IPS DF 4.7 (cell line): ENCODE measurements at regions not wholly inside any gene's neighbourhood (a gene's known extent, or its start where the extent isn't known, plus 50 kb on each side); places are given as distances from the start of the nearest gene placed in this dataset.

Experiments used
- DNase-seq: peaks from one replicate; pipeline ENCODE4 v3.0.0-alpha.2; 2013; ENCODE audit warnings: low spot score; ENCODE audit errors: extremely low read depth

GRCh38 chr13:99911965-99912566, 59.5 kb downstream of the ZIC5 start:
- DNase-seq, result no peak

GRCh38 chr13:99911069-99911964, 60.2 kb downstream of the ZIC5 start:
- no peak for DNase-seq

- no peak for DNase-seq
Observed at GRCh38 chr13:99909836-99910619, 61.5 kb downstream of the ZIC5 start.

- DNase-seq, result no peak
Observed at GRCh38 chr13:99909097-99909835, 62.3 kb downstream of the ZIC5 start.

- no peak for DNase-seq
Observed at GRCh38 chr13:99908140-99908803, 63.3 kb downstream of the ZIC5 start.

DNA sequence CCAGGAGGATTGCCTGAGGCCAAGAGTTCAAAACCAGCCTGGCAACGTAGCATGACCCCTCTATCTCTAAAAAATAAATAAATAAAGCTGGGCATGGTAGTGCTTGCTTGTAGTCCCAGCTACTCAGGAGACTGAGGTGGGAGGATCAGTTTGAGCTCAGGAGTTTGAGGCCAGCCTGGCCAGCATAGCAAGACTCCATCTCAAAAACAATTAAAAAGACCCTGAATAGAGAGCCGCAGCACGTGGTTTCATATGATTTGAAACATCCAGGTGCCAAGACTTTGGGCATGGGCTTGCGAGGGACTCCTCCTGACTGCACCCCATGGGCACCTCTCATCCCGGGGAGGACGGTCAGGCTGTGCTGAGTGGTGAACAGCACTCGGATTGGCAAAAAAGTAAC, 63.9 kb downstream of the ZIC5 start:
- DNase-seq, result no peak

- DNase-seq, result no peak
Observed at GRCh38 chr13:99907038-99907437, 64.5 kb downstream of the ZIC5 start.

DNA sequence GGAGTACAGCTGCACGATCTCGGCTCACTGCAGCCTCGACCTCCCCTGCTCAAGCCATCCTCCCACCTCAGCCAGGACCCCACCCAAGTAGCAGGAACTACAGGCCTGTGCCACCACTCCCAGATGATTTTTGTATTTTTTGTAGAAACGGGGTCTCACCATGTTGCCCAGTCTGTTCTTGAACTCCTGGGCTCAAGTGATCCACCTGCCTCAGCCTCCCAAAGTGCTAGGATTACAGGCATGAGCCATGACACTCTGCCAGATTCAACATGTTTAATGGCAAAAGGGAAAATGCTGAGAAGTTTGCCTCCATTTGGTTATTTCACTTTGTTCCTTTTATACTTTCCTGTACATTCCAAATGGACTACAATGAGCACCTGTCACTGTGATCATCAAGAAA, 65.8 kb downstream of the ZIC5 start:
- DNase-seq, result no peak

DNA sequence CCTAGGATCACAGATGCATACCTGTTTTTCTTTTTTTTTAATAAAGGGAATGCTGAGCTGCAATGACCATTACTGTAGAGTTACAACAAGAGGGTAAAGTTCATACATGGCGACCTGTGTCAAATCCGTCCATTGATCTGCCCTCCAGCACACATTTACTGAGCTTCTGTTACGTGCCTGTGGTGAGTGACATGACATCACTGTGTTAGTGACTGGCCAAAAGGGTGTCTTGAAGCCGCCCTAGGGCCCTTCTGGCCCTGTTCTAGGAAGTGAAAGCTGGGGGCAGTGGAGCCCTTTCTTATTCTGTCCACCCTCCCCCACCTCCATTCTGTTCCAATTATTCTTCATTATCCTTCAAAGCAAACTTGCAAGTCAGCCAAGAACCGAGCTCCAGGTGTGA, 66.3 kb downstream of the ZIC5 start:
- no peak for DNase-seq

- DNase-seq, result no peak
Observed at GRCh38 chr13:99903140-99903539, 68.4 kb downstream of the ZIC5 start.

DNA sequence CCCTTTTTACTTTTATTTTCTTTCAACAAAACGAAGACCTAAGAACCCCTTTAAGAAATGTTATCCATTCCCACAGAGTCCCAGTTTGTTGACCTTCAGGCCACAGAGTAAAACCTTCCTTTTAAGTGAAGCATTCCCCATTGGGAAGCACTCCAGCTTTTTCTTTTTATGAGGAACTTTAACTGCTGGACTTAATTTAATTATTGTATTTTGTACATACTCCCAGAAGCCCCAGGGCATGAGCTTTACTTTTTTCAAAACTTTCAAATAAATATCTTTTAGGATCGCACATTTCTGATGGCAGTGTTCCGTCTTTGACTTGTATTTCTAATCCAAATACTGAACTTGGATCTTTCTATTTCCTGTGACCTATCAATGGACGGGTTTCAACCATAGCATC, 68.9 kb downstream of the ZIC5 start:
- no peak for DNase-seq

DNA sequence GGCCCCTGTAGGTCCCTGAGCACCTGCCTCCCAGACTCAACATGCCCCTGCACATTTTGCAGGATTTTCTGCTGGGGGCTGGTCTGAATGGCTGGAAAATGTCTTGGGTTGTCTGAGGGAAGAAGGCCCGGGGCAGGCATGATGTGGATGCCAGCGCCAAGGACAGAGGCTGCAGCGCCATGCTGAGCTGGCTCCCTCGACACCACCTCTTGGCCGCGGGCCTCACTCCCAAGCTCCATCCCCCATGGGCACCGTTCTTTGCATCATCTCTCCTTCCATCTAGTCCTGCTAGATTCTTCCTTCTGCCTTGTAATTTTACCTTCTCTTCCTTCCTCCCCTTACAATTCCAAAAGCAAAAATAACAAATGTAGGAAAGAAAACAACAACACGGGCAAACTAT, 70.6 kb downstream of the ZIC5 start:
- DNase-seq, result no peak

- no peak for DNase-seq
Observed at GRCh38 chr13:99898421-99898820, 73.1 kb downstream of the ZIC5 start.

DNA sequence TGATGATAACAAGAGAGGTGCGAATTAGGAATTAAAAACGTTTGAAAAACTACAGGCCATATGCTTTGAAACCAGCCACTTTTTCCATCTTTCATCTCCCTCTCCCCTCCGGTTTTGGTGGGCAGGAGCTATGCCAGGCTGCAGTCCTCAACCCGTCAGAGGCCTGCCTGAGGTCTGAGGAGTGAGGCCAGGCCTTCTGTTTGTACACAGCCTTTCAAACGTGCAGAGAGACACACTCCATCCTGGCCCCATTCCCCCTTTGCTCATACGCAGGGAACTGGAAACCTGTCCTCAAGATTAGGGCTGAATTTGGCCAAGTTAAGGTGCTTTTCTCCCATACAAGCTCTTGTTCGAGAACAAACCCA, 74.5 kb downstream of the ZIC5 start:
- no peak for DNase-seq

DNA sequence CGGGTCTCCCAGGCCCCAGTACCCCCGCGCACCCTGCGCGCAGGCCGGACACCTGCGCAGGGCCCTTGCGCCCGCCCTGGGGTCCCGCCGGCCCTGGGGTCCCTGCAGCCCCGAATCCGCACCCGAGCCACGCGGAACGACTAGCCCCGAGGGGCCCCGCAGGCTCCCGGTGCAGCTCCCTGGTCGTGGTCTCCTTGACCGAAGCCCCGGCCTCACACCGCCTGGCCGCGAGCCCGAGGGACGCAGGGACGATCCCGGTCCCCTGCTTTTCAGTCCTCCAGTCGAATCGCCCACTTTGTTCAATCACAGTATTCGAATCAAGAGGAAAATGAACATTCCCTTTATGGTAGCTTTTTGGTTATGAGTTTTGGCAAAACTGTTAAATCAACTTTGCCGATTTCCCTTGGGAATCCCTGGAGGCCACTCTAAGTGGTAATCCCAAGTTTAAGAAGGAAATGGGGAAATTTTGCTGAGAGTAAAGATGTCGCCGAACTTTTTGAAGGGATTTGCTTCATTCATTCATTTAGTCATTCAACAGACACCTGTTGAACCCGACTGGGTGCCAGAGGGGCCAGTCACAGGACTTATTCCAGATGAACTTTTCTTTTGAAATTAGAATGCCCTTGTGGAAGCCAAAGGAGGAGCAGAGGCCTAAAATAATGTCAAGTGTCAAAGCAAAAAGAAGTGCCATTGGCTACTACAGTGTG, 75.0 kb downstream of the ZIC5 start:
- no peak for DNase-seq

DNA sequence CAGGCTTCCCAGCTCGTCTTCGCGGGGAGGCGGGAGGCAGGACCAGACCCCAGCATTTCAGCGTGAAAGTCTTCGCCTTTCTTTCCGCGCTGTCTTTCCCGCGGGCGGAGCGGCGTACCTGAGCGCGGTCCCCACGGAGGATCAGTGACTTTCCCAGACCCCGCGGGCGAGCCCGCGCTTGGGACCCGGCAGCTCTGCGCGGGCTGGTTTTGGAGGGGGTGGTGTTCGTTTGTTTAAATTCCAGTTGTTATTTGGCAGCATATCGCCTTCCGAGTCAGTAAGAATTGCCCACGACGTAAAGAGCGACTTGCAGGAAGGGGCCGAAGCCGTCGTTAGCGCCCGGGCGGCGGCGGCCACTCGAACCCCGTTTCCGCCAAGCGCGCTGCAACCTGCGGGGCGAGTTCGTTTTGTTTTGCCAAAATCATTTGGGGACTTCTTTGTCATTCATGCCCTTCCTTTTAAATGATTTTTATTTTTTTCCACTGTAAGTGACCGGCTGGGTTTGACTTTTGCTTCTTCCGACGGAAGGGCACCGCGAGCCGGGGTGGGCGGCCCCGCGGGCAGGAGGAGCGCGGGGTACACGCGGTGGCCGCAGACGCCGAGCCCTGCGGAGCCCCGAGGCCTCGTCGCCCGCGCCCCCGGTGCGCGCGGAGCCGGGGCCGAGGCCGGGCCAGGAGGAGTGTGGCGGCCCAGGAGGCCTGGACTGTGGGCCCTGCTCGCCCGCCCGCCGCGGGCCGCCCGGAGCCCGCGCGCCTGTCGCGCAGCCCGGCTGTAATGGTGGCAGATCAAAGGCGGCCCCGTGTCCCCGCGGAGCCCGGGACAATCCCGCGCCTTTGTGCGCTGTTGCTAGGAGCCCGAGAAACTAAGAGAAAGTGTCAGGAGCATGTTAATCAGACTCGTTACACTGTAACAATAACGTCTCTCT, 75.9 kb downstream of the ZIC5 start:
- DNase-seq, result no peak

- no peak for DNase-seq
Observed at GRCh38 chr13:99894840-99895443, 76.6 kb downstream of the ZIC5 start.

DNA sequence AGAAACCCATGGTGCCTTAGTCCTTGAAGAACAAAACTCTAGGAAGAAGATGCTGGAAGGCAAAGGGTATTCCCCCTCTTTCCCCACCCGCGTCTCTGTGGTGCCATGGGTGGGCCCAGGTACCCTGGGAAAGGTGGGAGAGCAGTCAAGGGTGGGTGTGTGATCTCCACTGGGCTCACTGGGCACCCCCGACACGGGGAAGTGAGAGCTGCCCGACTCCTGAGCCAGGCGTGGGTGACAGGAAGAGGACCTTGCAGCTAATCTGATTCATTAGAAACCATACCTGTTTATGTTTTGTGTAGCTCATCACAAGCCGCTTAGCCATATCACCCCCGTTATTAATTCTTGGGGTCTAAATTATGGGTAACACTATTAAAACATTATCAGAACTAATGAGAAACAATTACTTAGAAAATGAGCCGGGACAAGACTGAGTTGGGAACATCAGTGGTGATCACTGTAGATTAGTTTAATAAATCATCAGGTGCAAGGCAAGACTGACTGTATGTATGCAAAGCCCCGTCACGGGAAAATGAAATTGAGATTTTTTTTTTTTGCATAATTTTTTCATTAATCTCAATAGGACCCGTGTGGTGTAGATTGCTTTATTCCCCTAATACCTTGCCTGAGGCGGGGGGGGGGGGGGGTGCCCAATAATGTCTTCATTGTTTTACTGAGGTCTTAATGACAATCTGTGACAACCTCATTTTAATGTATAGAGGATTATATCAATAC, 77.3 kb downstream of the ZIC5 start:
- DNase-seq, result no peak
